ENCODE measurements at regions not wholly inside any gene's neighbourhood (a gene's known extent, or its start where the extent isn't known, plus 50 kb on each side); places are given as distances from the start of the nearest gene placed in this dataset.

DNA sequence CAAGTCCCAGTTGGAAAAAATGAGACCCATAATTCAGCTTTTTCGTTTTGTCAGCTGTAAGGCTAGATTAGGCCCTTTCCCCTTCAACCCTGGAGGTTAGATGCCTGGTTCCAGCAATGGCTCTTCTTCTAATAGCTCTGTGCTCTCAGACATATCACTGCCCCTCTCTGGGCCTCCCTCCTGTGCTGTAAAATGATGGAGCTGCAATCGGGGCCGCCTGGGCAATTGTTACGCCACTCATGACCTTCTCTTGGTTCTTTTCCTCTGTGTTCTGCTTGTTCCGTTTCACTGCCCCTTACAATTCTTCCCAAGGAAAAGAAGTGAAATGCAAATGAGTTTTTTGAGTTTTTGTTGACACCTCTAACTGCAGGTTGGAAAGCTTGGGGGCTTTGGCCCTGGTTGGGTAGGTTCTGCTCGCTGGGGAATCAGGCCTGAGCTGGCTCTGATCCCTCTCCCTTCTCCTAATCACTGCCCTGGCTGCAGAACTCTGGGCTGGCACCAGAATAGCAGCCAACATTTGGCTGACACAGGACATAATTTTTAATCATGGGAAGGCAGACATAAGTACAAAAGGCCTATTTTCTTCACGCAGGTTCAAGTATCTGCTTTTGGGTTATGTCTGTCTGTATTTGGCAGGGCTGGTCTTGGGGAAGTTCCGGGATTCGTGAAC, 110.9 kb downstream of the FOXD1 start:
- no peak for TF ChIP-seq FOXM1 (IDR thresholded peaks at IDR 0.05; ENCODE audit: borderline replicate concordance, low read depth)
- no peak for TF ChIP-seq TAF1 (IDR thresholded peaks at IDR 0.05; ENCODE audit: low read depth)
- no peak for TF ChIP-seq TEAD4 (IDR thresholded peaks at IDR 0.05)
- no peak for TF ChIP-seq ZBTB7A (IDR thresholded peaks at IDR 0.05; ENCODE audit: low read depth)
- no peak for TF ChIP-seq TCF12 (IDR thresholded peaks at IDR 0.05; ENCODE audit: low read depth)
- TF ChIP-seq EGR1 (IDR thresholded peaks at IDR 0.05), result no peak
- TF ChIP-seq CEBPB (IDR thresholded peaks at IDR 0.05), result no peak
- no peak for TF ChIP-seq NFIC (IDR thresholded peaks at IDR 0.05)

DNA sequence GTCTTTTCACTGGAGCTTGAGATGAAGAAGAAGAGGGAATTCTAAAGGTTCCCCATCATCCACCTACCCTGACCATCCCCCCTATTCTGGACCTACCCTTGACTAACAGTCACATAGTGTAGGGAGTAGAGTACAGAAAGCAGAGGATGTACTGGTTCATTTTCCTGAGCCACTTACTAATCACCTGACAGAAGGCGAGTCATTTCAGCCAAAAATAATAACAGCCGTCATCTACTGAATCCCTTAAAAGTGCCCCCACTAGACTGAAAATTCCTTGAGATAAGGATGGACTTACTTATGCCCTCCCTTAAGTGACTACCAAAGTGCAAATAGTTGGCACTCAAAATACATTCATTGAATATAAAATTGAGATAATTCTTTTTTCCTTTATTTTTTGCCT, 112.2 kb downstream of the FOXD1 start:
- TF ChIP-seq, protein P1, sequence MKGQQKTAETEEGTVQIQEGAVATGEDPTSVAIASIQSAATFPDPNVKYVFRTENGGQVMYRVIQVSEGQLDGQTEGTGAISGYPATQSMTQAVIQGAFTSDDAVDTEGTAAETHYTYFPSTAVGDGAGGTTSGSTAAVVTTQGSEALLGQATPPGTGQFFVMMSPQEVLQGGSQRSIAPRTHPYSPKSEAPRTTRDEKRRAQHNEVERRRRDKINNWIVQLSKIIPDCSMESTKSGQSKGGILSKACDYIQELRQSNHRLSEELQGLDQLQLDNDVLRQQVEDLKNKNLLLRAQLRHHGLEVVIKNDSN (IDR thresholded peaks at IDR 0.05), result no peak

DNA sequence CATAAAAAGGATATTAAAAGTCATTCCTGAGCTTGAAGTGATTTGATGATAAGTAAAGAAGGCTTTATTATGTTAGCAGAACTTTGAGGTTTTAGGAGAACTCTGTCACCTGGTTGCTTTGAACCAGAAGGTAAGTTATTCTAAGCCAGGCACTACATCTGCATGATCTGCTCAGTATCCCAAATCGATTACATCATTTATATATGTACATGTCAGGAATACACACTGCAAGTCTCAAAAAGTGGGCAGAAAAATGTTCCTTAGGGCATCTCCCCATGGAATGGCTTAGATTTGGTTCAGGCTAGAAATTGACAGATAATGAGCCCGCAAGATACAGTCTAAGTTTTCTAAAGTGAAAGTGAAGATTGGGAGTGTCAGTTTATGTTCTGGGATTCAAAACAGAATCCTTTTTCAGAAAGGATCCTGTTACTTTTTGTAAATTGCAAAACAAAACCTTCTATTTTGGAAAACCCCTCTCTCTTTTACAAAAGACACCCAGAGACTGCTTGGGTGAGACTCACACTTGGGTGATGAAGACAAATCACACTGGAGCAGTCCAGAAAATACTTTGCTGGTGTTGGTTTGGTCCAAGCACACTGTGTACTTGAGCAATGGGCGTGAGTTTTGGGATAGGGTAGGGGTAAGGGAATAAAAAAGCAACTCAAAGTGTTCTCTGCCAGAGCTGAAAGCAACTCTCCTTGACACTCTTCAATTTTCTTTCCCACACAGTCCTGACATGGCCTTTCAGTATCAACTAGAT, 114.5 kb downstream of the FOXD1 start:
- TF ChIP-seq TCF12 (IDR thresholded peaks at IDR 0.05; ENCODE audit: low read depth), result no peak
- no peak for TF ChIP-seq FOXM1 (IDR thresholded peaks at IDR 0.05; ENCODE audit: borderline replicate concordance, low read depth)
- no peak for TF ChIP-seq RAD21 (IDR thresholded peaks at IDR 0.05; ENCODE audit: low read depth)
- TF ChIP-seq, protein P1 (IDR thresholded peaks at IDR 0.05), result no peak
- TF ChIP-seq, protein P2, sequence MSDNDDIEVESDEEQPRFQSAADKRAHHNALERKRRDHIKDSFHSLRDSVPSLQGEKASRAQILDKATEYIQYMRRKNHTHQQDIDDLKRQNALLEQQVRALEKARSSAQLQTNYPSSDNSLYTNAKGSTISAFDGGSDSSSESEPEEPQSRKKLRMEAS (IDR thresholded peaks at IDR 0.05), result no peak
- no peak for TF ChIP-seq TAF1 (IDR thresholded peaks at IDR 0.05; ENCODE audit: low read depth)
- TF ChIP-seq EP300 (IDR thresholded peaks at IDR 0.05; ENCODE audit: borderline replicate concordance), result no peak
- no peak for TF ChIP-seq CEBPB (IDR thresholded peaks at IDR 0.05)
- no peak for TF ChIP-seq EGR1 (IDR thresholded peaks at IDR 0.05)
- TF ChIP-seq ZBTB7A (IDR thresholded peaks at IDR 0.05; ENCODE audit: low read depth), result no peak
- TF ChIP-seq, protein P3, sequence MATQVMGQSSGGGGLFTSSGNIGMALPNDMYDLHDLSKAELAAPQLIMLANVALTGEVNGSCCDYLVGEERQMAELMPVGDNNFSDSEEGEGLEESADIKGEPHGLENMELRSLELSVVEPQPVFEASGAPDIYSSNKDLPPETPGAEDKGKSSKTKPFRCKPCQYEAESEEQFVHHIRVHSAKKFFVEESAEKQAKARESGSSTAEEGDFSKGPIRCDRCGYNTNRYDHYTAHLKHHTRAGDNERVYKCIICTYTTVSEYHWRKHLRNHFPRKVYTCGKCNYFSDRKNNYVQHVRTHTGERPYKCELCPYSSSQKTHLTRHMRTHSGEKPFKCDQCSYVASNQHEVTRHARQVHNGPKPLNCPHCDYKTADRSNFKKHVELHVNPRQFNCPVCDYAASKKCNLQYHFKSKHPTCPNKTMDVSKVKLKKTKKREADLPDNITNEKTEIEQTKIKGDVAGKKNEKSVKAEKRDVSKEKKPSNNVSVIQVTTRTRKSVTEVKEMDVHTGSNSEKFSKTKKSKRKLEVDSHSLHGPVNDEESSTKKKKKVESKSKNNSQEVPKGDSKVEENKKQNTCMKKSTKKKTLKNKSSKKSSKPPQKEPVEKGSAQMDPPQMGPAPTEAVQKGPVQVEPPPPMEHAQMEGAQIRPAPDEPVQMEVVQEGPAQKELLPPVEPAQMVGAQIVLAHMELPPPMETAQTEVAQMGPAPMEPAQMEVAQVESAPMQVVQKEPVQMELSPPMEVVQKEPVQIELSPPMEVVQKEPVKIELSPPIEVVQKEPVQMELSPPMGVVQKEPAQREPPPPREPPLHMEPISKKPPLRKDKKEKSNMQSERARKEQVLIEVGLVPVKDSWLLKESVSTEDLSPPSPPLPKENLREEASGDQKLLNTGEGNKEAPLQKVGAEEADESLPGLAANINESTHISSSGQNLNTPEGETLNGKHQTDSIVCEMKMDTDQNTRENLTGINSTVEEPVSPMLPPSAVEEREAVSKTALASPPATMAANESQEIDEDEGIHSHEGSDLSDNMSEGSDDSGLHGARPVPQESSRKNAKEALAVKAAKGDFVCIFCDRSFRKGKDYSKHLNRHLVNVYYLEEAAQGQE (IDR thresholded peaks at IDR 0.05; ENCODE audit: low read depth), result no peak

DNA sequence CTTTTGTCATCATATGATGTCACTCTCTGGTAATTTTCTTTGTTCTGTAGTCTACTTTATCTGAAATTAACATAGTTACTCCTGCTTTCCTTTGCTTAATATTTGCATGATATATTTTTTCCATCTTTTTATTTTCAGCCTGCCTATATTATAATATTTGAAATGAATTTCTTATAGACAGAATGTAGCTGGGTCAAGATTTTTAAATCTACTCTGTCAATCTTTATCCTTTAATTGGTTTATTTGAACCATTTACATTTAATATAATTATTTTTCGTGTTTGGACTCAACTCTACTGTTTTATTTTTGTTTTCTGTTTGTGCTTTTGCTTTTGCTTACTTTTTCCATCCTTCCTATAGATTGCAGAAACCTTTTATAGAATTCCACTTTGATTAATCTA, 118.0 kb downstream of the FOXD1 start:
- TF ChIP-seq EGR1 (IDR thresholded peaks at IDR 0.05) (no peak), YY1 (IDR thresholded peaks at IDR 0.05; ENCODE audit: low read depth) (no peak), ZBTB7A (IDR thresholded peaks at IDR 0.05; ENCODE audit: low read depth) (no peak)

DNA sequence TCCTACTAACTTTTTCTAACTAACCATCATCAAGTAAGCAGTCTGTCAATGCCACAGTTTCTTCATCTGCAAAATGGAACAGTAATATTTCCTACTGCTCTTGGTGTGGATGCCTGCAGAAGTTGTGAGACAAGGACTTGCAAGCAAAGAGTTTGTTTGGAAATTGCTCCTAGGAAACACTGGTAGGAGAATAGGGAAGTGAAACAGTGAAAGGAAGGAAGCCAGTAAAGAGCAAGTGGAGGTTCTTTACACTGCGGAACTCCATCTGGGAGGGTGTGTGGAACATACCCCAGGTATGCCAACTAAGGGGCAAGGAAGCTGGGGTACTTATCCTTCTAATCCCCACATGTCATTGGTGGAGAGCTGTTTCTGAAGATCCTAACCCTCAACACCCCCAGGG, 119.9 kb downstream of the FOXD1 start:
- TF ChIP-seq RAD21 (IDR thresholded peaks at IDR 0.05; ENCODE audit: low read depth) (no peak), TAF1 (IDR thresholded peaks at IDR 0.05; ENCODE audit: low read depth) (no peak), ZBTB7A (IDR thresholded peaks at IDR 0.05; ENCODE audit: low read depth) (no peak), EGR1 (IDR thresholded peaks at IDR 0.05) (no peak), NFIC (IDR thresholded peaks at IDR 0.05) (no peak), CEBPB (IDR thresholded peaks at IDR 0.05) (no peak), TCF12 (IDR thresholded peaks at IDR 0.05; ENCODE audit: low read depth) (no peak), TEAD4 (IDR thresholded peaks at IDR 0.05) (no peak)
- TF ChIP-seq, protein P3 (IDR thresholded peaks at IDR 0.05; ENCODE audit: low read depth), result no peak

DNA sequence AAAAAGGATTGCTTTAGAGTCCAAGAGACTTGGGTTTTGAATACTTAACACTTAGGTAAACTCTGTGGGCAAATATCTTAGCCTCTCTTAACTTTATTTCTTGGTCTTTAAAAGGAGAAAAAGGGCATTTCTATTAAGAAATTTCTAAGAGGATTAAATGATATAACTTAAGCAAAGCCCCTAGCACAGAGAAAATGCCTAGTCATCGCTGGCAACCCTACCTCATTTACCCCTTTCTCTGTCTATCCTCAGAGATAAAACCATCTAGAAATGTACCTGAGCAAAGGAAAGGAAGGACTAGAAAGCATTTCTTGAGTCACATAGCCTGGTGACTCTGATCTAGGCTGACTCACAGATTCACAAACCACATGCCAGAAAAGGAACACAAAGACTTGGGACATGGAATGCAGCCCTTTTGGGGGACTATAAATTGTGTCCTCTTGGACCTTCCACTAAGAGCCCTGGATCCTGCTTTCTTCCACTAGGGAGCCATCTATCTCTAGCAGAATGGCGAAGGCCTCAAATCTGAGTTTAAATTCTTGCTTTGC, 120.6 kb downstream of the FOXD1 start:
- 0 out of 2 replicates have a peak, but pooled peaks have one; percentile 24 for TF ChIP-seq TEAD4 (IDR thresholded peaks at IDR 0.05)
- TF ChIP-seq, protein P2 (IDR thresholded peaks at IDR 0.05), result no peak; the same call in 1 of the 2 replicates
- no peak for TF ChIP-seq NFIC (IDR thresholded peaks at IDR 0.05)

All from Ishikawa (cell line).